Adrenal gland (tissue), 5 donors: ENCODE measurements at regions not wholly inside any gene's neighbourhood (a gene's known extent, or its start where the extent isn't known, plus 50 kb on each side); places are given as distances from the start of the nearest gene placed in this dataset.
"Not testable (repeated sequence)": the region's sequence is repeated elsewhere in the genome, so short reads cannot be mapped to it uniquely, and the experiment has no call there.

Experiments
- CTCF ChIP-seq, 6 experiments: fragments of 450-650 bp in 4 of 6; fragments of 200-600 bp in 2 of 6; sonication (generic) in 1 of 6; IDR thresholded peaks; 1 replicate in 5 of 6; 2 replicates in 1 of 6; pipeline versions ENCODE4 v1.5.1 to v1.8.0; 2016 to 2021; ENCODE audit warnings: antibody characterized with exemption in 6 of 6, mild to moderate bottlenecking in 2 of 6, moderate library complexity in 1 of 6
- POLR2A ChIP-seq, 2 donors: fragments of 450-650 bp; IDR thresholded peaks; one replicate each; pipeline ENCODE4 v1.6.1; 2017; ENCODE audit warnings: antibody characterized with exemption in 2 of 2, mild to moderate bottlenecking in 2 of 2, moderate library complexity in 1 of 2
- donor health status: DM: no; HTN: no; CAD: no.

GRCh38 chr7:119300341-119300740, 972.6 kb upstream of the KCND2 start:
- TF ChIP-seq CTCF, POLR2A (IDR thresholded peaks at IDR 0.05): not testable (repeated sequence)
